ENCODE measurements at regions not wholly inside any gene's neighbourhood (a gene's known extent, or its start where the extent isn't known, plus 50 kb on each side); places are given as distances from the start of the nearest gene placed in this dataset.
A peak's percentile ranks its signal among the peaks of the same experiment; 100 is the strongest.

GRCh38 chr6:14917109-14917910 is 328.6 kb upstream of the JARID2 start:
- no peak for DNase-seq (ENCODE audit: low spot score)

GRCh38 chr6:14918200-14918907 is 327.5 kb upstream of the JARID2 start:
- DNase-seq (ENCODE audit: low spot score): no peak

- no peak for DNase-seq (ENCODE audit: low spot score)
These were observed 326.7 kb upstream of the JARID2 start for GRCh38 chr6:14919038-14919670.

GRCh38 chr6:14920276-14920675 is 325.6 kb upstream of the JARID2 start:
- no peak for DNase-seq (ENCODE audit: low spot score)

GRCh38 chr6:14921170-14921569 is 324.7 kb upstream of the JARID2 start:
- peak; percentile 38 for DNase-seq (ENCODE audit: low spot score)

- DNase-seq (ENCODE audit: low spot score): peak; percentile 36
These were observed 323.8 kb upstream of the JARID2 start for GRCh38 chr6:14921878-14922671.

- DNase-seq (ENCODE audit: low spot score): no peak
These were observed 323.0 kb upstream of the JARID2 start for GRCh38 chr6:14922706-14923460.

GRCh38 chr6:14924126-14925024 is 321.5 kb upstream of the JARID2 start:
- no peak for DNase-seq (ENCODE audit: low spot score)

- no peak for DNase-seq (ENCODE audit: low spot score)
These were observed 320.7 kb upstream of the JARID2 start for GRCh38 chr6:14925025-14925698.

GRCh38 chr6:14925699-14926026 is 320.2 kb upstream of the JARID2 start:
- DNase-seq (ENCODE audit: low spot score): no peak

- no peak for DNase-seq (ENCODE audit: low spot score)
These were observed 318.5 kb upstream of the JARID2 start for GRCh38 chr6:14927398-14927797.

GRCh38 chr6:14929291-14929690 is 316.6 kb upstream of the JARID2 start:
- DNase-seq (ENCODE audit: low spot score): no peak

GRCh38 chr6:14930366-14930989 is 315.4 kb upstream of the JARID2 start:
- DNase-seq (ENCODE audit: low spot score): no peak

GRCh38 chr6:14932485-14933182 is 313.2 kb upstream of the JARID2 start:
- DNase-seq (ENCODE audit: low spot score): peak; percentile 75

- DNase-seq (ENCODE audit: low spot score): no peak
These were observed 312.7 kb upstream of the JARID2 start for GRCh38 chr6:14933183-14933544.

- no peak for DNase-seq (ENCODE audit: low spot score)
These were observed 311.9 kb upstream of the JARID2 start for GRCh38 chr6:14934013-14934412.

- DNase-seq (ENCODE audit: low spot score): no peak
These were observed 311.0 kb upstream of the JARID2 start for GRCh38 chr6:14934844-14935243.

- DNase-seq (ENCODE audit: low spot score): no peak
These were observed 309.0 kb upstream of the JARID2 start for GRCh38 chr6:14936861-14937260.

- DNase-seq (ENCODE audit: low spot score): no peak
These were observed 302.8 kb upstream of the JARID2 start for GRCh38 chr6:14943116-14943515.
